H1 (cell line): ENCODE measurements at regions not wholly inside any gene's neighbourhood (a gene's known extent, or its start where the extent isn't known, plus 50 kb on each side); places are given as distances from the start of the nearest gene placed in this dataset.

Experiments
- CTCF ChIA-PET: fragments of 300-600 bp; sonication (Branson Sonifier 250); formaldehyde crosslinking; loops from one replicate; lab custom pipeline; 2021; ENCODE audit not compliant: partially characterized antibody; lab: Charles Lee
- POLR2A ChIA-PET: fragments of 300-600 bp; sonication (Branson Sonifier 250); formaldehyde crosslinking; loops from one replicate; lab custom pipeline; 2021; ENCODE audit warnings: inconsistent platforms; ENCODE audit not compliant: partially characterized antibody; lab: Charles Lee
- DNase-seq, 2 experiments: peaks; one replicate each; pipeline versions ENCODE4 v3.0.0 to v3.0.0-alpha.2; 2010 to 2022; ENCODE audit warnings: low spot score in 2 of 2, low read depth in 1 of 2, mixed read lengths in 1 of 2
- FAIRE-seq: peaks from 2 replicates; lab custom pipeline; 2011; peaks lifted over from hg19 to GRCh38; lab: Jason Lieb, UNC
- H2AFZ ChIP-seq: 2 replicates; pipeline ENCODE4 v1.8.1; 2012; ENCODE audit warnings: low read length, inconsistent platforms
- H2AK5ac ChIP-seq: 2 replicates; pipeline ENCODE4 v1.6.1; 2013; ENCODE audit warnings: low read depth, low read length
- H2BK120ac ChIP-seq: replicated peaks from 2 replicates; pipeline ENCODE3; 2013; ENCODE audit warnings: low read depth, low read length, inconsistent platforms
- H2BK12ac ChIP-seq: 2 replicates; pipeline ENCODE4 v1.6.1; 2013; ENCODE audit warnings: low read depth, low read length
- H2BK15ac ChIP-seq: 2 replicates; pipeline ENCODE4 v1.6.1; 2013; ENCODE audit warnings: low read length
- H2BK20ac ChIP-seq: 2 replicates; pipeline ENCODE4 v1.6.1; 2013; ENCODE audit warnings: low read length
- H2BK5ac ChIP-seq: 2 replicates; pipeline ENCODE4 v1.6.1; 2013; ENCODE audit warnings: low read depth, low read length
- H3K14ac ChIP-seq: 2 replicates; pipeline ENCODE4 v1.6.1; 2013; ENCODE audit warnings: inconsistent platforms; ENCODE audit not compliant: insufficient read length
- H3K18ac ChIP-seq: 2 replicates; pipeline ENCODE4 v1.6.1; 2013; ENCODE audit warnings: low read length; ENCODE audit errors: extremely low read depth
- H3K23ac ChIP-seq: 2 replicates; pipeline ENCODE4 v1.6.1; 2013; ENCODE audit warnings: inconsistent platforms; ENCODE audit not compliant: insufficient read length
- H3K23me2 ChIP-seq: 2 replicates; pipeline ENCODE4 v1.6.1; 2013; ENCODE audit warnings: low read depth, low read length
- H3K27ac ChIP-seq: 2 replicates; pipeline ENCODE4 v1.6.1; 2011; ENCODE audit warnings: low read depth, low read length, inconsistent platforms
- H3K27me3 ChIP-seq, 4 experiments: replicated peaks in 1 of 4; 1 replicate in 1 of 4; 2 replicates in 3 of 4; pipeline versions ENCODE4 v1.6.1 to v1.8.1; 2011 to 2013; ENCODE audit warnings: low read length in 3 of 4, mild to moderate bottlenecking in 3 of 4, inconsistent platforms in 2 of 4, mixed read lengths in 2 of 4, moderate library complexity in 1 of 4; ENCODE audit not compliant: control insufficient read depth in 3 of 4, insufficient read depth in 3 of 4; ENCODE audit errors: extremely low read depth in 1 of 4
- H3K36me3 ChIP-seq, 4 experiments: 2 replicates each; pipeline versions ENCODE4 v1.6.1 to v1.8.1; 2011 to 2013; ENCODE audit warnings: mild to moderate bottlenecking in 4 of 4, low read length in 3 of 4, moderate library complexity in 2 of 4, control low read depth in 1 of 4, inconsistent platforms in 1 of 4; ENCODE audit not compliant: insufficient read depth in 4 of 4, control insufficient read depth in 2 of 4
- H3K4ac ChIP-seq: replicated peaks from 2 replicates; pipeline ENCODE3; 2013; ENCODE audit warnings: low read length, low read depth, mixed read lengths, inconsistent platforms; ENCODE audit not compliant: insufficient read length
- H3K4me1 ChIP-seq, 4 experiments: replicated peaks in 1 of 4; 1 replicate in 1 of 4; 2 replicates in 3 of 4; pipeline versions ENCODE4 v1.6.1 to v1.8.1; 2011 to 2013; ENCODE audit warnings: low read length in 3 of 4, inconsistent platforms in 2 of 4, mixed read lengths in 1 of 4; ENCODE audit not compliant: insufficient read depth in 4 of 4, control insufficient read depth in 3 of 4
- H3K4me2 ChIP-seq, 2 experiments: 2 replicates each; pipeline versions ENCODE4 v1.6.1 to v1.8.1; 2011 to 2013; ENCODE audit warnings: low read depth in 2 of 2, low read length in 2 of 2, control low read depth in 1 of 2, inconsistent platforms in 1 of 2, mild to moderate bottlenecking in 1 of 2; ENCODE audit not compliant: insufficient read depth in 1 of 2
- H3K4me3 ChIP-seq, 4 experiments: fragments of 200-600, 300-600 bp in 1 of 4; sonication (generic), shearing (Covaris generic), sonication (Bioruptor Twin) in 1 of 4; 2 replicates each; pipeline versions ENCODE4 v1.5.1 to v1.8.1; 2011 to 2016; ENCODE audit warnings: low read length in 4 of 4, low read depth in 3 of 4, control low read depth in 2 of 4, inconsistent platforms in 2 of 4, mild to moderate bottlenecking in 2 of 4, mixed read lengths in 1 of 4, moderate library complexity in 1 of 4; ENCODE audit not compliant: insufficient read depth in 2 of 4; ENCODE audit errors: extremely low read depth in 1 of 4
- H3K56ac ChIP-seq: replicated peaks from 2 replicates; pipeline ENCODE3; 2013; ENCODE audit warnings: low read depth, mild to moderate bottlenecking, mixed read lengths, low read length, inconsistent platforms; ENCODE audit not compliant: insufficient read length
- H3K79me1 ChIP-seq: 2 replicates; pipeline ENCODE4 v1.6.1; 2013; ENCODE audit warnings: low read depth, low read length, control low read depth
- H3K79me2 ChIP-seq, 2 experiments: 2 replicates each; pipeline versions ENCODE4 v1.6.1 to v1.8.1; 2012 to 2013; ENCODE audit warnings: low read length in 2 of 2, mild to moderate bottlenecking in 2 of 2, inconsistent platforms in 1 of 2; ENCODE audit not compliant: insufficient read depth in 2 of 2, control insufficient read depth in 1 of 2
- H3K9ac ChIP-seq, 4 experiments: replicated peaks in 1 of 4; 1 replicate in 1 of 4; 2 replicates in 3 of 4; pipeline versions ENCODE4 v1.6.1 to v1.8.1; 2011 to 2013; ENCODE audit warnings: low read depth in 3 of 4, low read length in 3 of 4, control low read depth in 2 of 4, mild to moderate bottlenecking in 2 of 4, moderate library complexity in 2 of 4, inconsistent platforms in 1 of 4; ENCODE audit errors: extremely low read depth in 1 of 4
- H3K9me3 ChIP-seq, 2 experiments: 2 replicates each; pipeline versions ENCODE4 v1.6.1 to v1.8.1; 2012 to 2013; ENCODE audit warnings: mild to moderate bottlenecking in 2 of 2, moderate library complexity in 2 of 2, control low read depth in 1 of 2, inconsistent platforms in 1 of 2, low read depth in 1 of 2, low read length in 1 of 2, mixed read lengths in 1 of 2; ENCODE audit not compliant: insufficient read depth in 2 of 2
- H4K20me1 ChIP-seq, 2 experiments: replicated peaks in 1 of 2; 2 replicates each; pipeline versions ENCODE3 to v1.8.1; 2011 to 2013; ENCODE audit warnings: inconsistent platforms in 2 of 2, low read length in 2 of 2, mild to moderate bottlenecking in 1 of 2; ENCODE audit not compliant: insufficient read depth in 2 of 2, control insufficient read depth in 1 of 2
- H4K5ac ChIP-seq: 2 replicates; pipeline ENCODE4 v1.6.1; 2013; ENCODE audit warnings: low read length, low read depth, mixed read lengths, inconsistent platforms; ENCODE audit not compliant: insufficient read length
- H4K8ac ChIP-seq: 2 replicates; pipeline ENCODE4 v1.8.0; 2013; ENCODE audit warnings: mild to moderate bottlenecking, moderate library complexity, low read length, inconsistent platforms; ENCODE audit not compliant: insufficient read depth; ENCODE audit errors: extremely low read depth
- H4K91ac ChIP-seq: replicated peaks from 2 replicates; pipeline ENCODE3; 2013; ENCODE audit warnings: low read length, mixed read lengths, inconsistent platforms; ENCODE audit not compliant: insufficient read length
- BRCA1 ChIP-seq: IDR thresholded peaks from 2 replicates; pipeline ENCODE4 v1.6.1; 2012; ENCODE audit warnings: low read depth, low read length, improper control_type of control experiment
- CREB1 ChIP-seq: IDR thresholded peaks from 2 replicates; pipeline ENCODE4 v1.6.1; 2012; ENCODE audit warnings: inconsistent platforms
- EP300 ChIP-seq, 2 experiments: IDR thresholded peaks; 1 replicate in 1 of 2; 2 replicates in 1 of 2; pipeline ENCODE4 v1.6.1; 2011 to 2012; ENCODE audit warnings: low read depth in 2 of 2, low read length in 2 of 2, mild to moderate bottlenecking in 2 of 2, borderline replicate concordance in 1 of 2, inconsistent platforms in 1 of 2, moderate library complexity in 1 of 2
- PHF8 ChIP-seq: fragments of 200-600 bp; sonication (generic); conservative IDR thresholded peaks from 2 replicates; pipeline ENCODE4 v1.7.1; 2012; ENCODE audit warnings: low read depth, mild to moderate bottlenecking, inconsistent platforms, low read length, moderate library complexity
- POLR2A ChIP-seq, 2 experiments: IDR thresholded peaks; 1 replicate in 1 of 2; 2 replicates in 1 of 2; pipeline ENCODE4 v1.6.1; 2011; ENCODE audit warnings: low read depth in 2 of 2, low read length in 2 of 2, mild to moderate bottlenecking in 2 of 2; ENCODE audit errors: control extremely low read depth in 1 of 2
- POU5F1 ChIP-seq: IDR thresholded peaks from 2 replicates; pipeline ENCODE4 v1.6.1; 2011; ENCODE audit warnings: low read depth, mild to moderate bottlenecking, low read length, moderate library complexity
- RXRA ChIP-seq: IDR thresholded peaks from 2 replicates; pipeline ENCODE4 v1.6.1; 2011; ENCODE audit warnings: low read depth, mild to moderate bottlenecking, low read length, moderate library complexity; ENCODE audit not compliant: insufficient read depth
- SIN3A ChIP-seq, 2 experiments: IDR thresholded peaks in 1 of 2; conservative IDR thresholded peaks in 1 of 2; 2 replicates each; pipeline ENCODE4 v1.6.1; 2011 to 2012; ENCODE audit warnings: low read length in 2 of 2, improper control_type of control experiment in 1 of 2, low read depth in 1 of 2, mild to moderate bottlenecking in 1 of 2
- SIX5 ChIP-seq: IDR thresholded peaks from 2 replicates; pipeline ENCODE4 v1.6.1; 2011; ENCODE audit warnings: mild to moderate bottlenecking, low read depth, low read length
- SP2 ChIP-seq: IDR thresholded peaks from 2 replicates; pipeline ENCODE4 v1.6.1; 2012; ENCODE audit warnings: mild to moderate bottlenecking, low read length, inconsistent platforms
- WGBS, 2 experiments: shearing (Covaris generic) in 1 of 2; methylation state at CpG; one replicate each; pipeline versions ENCODE4 v1.1.6 to v1.1.7; 2013 to 2015; ENCODE audit warnings: low lambda C conversion rate in 2 of 2, mixed read lengths in 2 of 2, inconsistent platforms in 1 of 2, low coverage in 1 of 2, missing lambda C conversion rate in 1 of 2; ENCODE audit not compliant: insufficient replicate concordance in 2 of 2, insufficient coverage in 1 of 2, insufficient read length in 1 of 2; ENCODE audit errors: extremely low coverage in 1 of 2, missing lambda C conversion rate in 1 of 2; 5-methylcytosine and 5-hydroxymethylcytosine counted together
- TF ChIP-seq, protein P1 (sequence below): IDR thresholded peaks from 2 replicates; pipeline ENCODE4 v1.6.1; 2012; ENCODE audit warnings: low read length, inconsistent platforms

DNA sequence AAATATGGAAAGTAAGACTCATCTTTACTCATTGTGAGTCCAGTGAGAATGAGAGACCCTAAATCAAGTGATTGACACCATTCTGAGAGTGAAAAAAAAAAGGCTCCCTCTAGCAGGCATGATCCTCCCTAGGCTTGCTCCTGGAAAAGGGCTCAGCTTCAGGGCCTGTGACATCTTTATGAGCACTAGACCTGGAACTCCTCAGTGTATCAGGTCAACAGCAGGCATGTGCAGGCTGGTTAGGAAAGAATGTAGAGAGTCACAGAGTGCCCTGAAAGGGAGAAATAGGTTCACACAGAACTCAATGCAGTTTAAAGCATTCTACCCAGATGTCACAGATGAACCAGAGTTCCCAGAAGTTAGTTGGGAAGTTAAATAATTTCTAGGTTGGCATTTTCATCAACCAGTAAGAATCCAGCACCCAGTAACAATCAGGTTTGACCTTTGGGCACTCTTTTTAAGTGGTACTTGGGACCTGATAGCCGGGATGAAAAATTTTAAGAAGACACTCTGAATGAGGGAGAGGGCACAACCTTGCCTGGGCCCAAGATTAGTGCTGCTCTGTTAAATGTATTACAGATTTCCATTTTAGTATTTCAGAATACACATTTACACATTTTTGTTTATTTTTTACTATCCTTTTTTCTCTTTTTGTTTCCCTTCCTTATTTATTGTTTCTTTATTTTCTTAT lies 828.8 kb downstream of the C12orf50 start:
- no peak overlapping the region; the same call in 1 of the 2 replicates for H2BK20ac ChIP-seq
- no peak for FAIRE-seq
- CTCF ChIA-PET = no interaction called here
- TF ChIP-seq SP2 (no peak), RXRA (no peak), BRCA1 (no peak), POU5F1 (no peak), EP300 (IDR thresholded peaks at IDR 0.05; ENCODE audit: borderline replicate concordance in 1 of 2, low read depth in 2 of 2, low read length in 2 of 2) (no peak), POLR2A (IDR thresholded peaks at IDR 0.05; ENCODE audit: control extremely low read depth in 1 of 2, low read depth in 2 of 2, low read length in 2 of 2) (no peak), SIX5 (no peak), CREB1 (no peak), SIN3A (conservative IDR thresholded peaks at IDR 0.05 in 1 of 2, IDR thresholded peaks at IDR 0.05 in 1 of 2; ENCODE audit: low read depth in 1 of 2, low read length in 2 of 2) (no peak), PHF8 (no peak)
- TF ChIP-seq, protein P1, sequence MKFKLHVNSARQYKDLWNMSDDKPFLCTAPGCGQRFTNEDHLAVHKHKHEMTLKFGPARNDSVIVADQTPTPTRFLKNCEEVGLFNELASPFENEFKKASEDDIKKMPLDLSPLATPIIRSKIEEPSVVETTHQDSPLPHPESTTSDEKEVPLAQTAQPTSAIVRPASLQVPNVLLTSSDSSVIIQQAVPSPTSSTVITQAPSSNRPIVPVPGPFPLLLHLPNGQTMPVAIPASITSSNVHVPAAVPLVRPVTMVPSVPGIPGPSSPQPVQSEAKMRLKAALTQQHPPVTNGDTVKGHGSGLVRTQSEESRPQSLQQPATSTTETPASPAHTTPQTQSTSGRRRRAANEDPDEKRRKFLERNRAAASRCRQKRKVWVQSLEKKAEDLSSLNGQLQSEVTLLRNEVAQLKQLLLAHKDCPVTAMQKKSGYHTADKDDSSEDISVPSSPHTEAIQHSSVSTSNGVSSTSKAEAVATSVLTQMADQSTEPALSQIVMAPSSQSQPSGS = no peak

More for the DNA sequence above, 828.8 kb downstream of the C12orf50 start:
- Histone ChIP-seq H3K9me3 (no peaks in the 10 kb centered on the region), H4K5ac (no peak overlapping the region), H4K8ac (no peak overlapping the region), H3K18ac (no peak overlapping the region), H2BK15ac (no peak overlapping the region), H3K9ac (no peak overlapping the region), H2BK5ac (no peak overlapping the region), H2AFZ (peak overlapping the region; percentile 9; the same call in 1 of the 2 replicates), H3K79me2 (no peaks in the 10 kb centered on the region), H3K4me3 (no peak overlapping the region), H3K23ac (no peak overlapping the region), H3K4ac (no peak overlapping the region), H2BK12ac (no peak overlapping the region), H4K91ac (no peak overlapping the region), H2AK5ac (no peak overlapping the region), H3K4me1 (no peaks in the 10 kb centered on the region), H3K27ac (no peak overlapping the region), H3K14ac (no peak overlapping the region), H2BK120ac (no peak overlapping the region), H3K56ac (no peak overlapping the region), H3K4me2 (no peak overlapping the region), H3K27me3 (peaks cover 0 to 1% (median 0%) of the 10 kb centered on the region in 4 experiments; a peak in 1 of 7 replicates), H3K79me1 (no peaks in the 10 kb centered on the region), H3K36me3 (no peaks in the 10 kb centered on the region), H4K20me1 (no peaks in the 10 kb centered on the region), H3K23me2 (no peaks in the 10 kb centered on the region)
- DNase-seq = no peak
- 88% methylated on average over 1 of the region's 1 CpG; no CpG with 5 or more reads in 1 of the 2 experiments for WGBS, 2 experiments
- POLR2A ChIA-PET = no interaction called here
